ENCODE measurements at regions not wholly inside any gene's neighbourhood (a gene's known extent, or its start where the extent isn't known, plus 50 kb on each side); places are given as distances from the start of the nearest gene placed in this dataset.

DNA sequence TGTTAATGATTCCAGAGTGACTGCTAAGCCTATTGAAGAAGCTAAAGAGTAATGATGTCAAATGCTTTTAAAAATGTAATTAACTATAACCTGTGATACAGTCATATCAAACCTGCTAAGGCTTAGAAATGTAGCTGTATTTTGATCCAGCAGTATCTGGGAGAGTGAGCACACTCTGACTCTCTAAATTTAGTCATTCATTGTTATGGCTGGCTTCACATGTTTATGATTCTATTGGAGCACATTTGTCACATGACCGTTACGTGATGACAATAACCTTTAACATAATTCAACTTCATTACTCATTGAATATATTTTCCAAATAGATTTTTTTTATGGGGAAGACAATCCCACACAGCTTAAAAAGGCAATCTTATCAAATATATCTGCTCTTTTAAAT, 587.1 kb downstream of the LMO4 start:
- no peak for DNase-seq (ENCODE audit: low read depth, low spot score)

DNA sequence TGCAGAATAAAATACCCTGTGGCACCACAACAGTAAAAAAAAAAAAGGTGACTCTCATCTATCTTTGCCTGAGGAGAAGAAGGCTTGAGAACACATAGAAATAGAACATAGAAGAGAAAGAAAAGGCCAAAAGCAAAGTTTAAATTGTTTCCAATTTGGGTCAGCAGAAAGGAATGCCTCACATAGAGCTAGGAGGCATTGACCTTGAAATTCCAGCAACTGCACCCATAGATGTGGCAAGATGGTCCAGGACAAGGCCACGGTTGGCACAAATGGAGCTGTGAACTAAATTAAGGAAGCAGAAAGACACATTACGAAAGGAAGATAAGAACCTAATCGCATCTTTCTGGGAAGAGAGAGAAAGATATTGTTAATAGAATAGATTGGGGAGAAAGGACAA, 588.3 kb downstream of the LMO4 start:
- peak; percentile 52 for DNase-seq (ENCODE audit: low read depth, low spot score)

DNA sequence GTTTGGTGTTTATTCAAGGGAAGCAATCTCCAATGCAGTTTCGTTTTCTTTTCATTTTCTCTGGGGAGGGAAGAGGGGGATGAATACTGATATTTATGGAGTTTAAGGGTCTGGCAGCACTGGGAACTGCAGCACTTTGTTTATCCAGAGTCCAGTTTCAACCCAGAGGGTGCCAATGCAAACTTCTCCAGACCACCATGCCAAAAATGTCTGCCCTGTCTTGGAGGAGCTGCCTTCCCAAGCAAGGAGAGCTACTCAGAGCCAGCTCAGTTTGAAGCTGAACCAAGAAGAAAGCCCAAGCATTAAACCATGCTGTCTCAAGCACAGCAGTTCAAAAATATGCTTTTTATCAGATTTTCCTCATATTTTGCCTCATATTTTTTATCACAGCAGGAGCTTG, 589.7 kb downstream of the LMO4 start:
- DNase-seq (ENCODE audit: low read depth, low spot score) = peak; percentile 20

DNA sequence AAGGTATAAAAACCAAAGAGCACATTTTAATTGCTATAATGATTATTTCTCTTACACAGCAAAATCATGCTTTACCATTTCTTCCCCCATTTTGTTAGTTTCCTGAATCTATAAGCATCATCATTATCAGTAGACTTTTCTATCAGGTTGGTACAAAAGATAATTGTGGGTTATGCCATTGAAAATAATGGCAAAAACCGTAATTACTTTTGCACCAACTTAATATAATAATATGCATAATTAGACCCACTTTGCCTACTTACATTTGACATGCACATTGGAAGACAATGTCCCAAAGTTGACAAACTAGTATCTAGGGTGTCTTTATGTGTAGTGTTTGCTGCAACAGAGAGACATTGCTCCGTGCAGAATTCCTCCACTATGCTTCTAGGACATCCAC, 594.2 kb downstream of the LMO4 start:
- no peak for DNase-seq (ENCODE audit: low read depth, low spot score)

DNA sequence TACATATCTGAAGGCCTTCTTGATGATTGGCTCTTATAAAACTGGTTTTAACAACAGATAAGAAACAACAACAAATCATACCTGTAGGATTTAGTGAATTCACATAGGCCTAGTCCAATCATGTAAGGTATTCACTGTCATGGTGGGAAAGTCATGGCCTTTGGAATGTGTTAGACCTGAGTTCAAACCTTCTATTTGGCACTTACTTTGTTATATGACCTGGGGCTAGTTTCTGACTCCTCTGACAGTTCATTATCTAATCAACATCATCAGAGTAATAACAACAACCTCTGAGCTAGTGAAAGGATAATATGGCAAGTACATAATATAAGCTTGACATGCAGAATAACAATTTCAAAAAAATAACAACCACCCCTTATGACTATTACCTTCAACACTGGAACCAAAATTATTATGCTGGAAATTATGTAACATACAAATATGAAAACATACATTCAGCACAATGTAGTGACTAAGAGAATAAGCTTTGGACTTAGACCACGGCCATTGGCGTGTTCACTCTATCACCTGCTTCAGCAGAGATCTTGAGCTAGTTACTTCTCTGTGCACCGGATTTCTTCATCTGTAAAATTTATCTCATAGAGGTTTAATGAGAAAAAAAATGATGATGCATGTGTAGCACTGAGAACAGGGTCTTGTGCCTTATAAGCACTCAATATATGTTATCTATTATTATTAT, 597.6 kb downstream of the LMO4 start:
- no peak for DNase-seq (ENCODE audit: low read depth, low spot score)

DNA sequence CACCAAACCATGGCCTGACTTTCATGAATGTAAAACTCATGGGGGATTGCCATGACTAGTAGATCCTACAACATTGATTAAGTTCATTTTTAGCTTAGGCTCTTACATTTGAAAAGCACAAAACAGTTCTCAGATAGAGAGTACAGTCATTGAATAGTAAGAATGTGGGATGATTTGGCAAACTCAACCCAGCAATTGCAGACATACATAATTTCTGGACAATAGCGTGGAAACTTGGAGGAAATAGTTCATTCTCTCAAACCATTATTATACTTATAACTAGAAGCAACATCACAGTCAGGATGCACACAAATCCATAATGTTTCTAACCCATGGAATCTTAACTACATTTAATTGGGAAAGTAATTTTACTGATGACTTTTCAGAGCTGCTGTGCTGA, 598.2 kb downstream of the LMO4 start:
- DNase-seq (ENCODE audit: low read depth, low spot score) = no peak

DNA sequence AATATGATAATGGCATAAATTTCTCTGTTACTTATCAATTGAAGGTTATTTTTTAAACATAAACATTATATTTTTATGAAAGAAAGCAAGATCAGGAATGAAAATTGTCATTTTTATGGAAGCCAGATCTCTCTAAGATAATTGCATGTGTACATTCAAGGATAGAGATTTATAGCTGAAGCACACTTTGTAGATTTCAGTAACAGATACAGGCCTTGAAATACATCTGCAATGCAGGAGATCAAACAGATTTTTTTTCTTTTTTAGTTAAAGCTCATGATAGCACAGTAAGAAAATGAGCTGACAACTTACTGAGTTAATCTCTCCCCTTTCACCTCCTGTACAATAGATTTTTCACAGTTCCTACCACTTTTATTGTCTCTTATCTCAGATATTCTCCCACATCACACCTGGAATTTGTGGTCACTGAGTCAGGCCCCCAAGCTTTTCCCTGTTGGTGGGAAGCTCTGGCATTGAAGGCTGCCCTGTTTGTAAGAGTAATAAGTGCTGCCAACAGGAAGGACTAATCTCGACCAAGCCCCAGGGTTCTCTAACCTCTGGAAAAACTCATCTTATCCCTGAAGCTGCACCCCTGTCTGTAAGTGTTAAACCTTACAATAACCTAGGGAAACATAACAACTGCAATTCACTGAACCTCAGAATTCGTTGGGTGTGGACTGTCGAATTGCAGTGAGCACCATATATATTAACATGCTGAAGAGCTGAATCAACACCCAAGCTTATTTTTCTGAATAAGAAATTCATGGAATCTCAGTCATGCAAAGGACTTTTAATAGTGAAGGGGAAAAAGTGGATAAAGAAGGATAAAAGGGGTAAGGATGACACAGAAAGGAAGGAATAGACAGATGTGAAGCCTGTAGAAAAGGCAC, 599.0 kb downstream of the LMO4 start:
- DNase-seq (ENCODE audit: low read depth, low spot score) = peak; percentile 59

DNA sequence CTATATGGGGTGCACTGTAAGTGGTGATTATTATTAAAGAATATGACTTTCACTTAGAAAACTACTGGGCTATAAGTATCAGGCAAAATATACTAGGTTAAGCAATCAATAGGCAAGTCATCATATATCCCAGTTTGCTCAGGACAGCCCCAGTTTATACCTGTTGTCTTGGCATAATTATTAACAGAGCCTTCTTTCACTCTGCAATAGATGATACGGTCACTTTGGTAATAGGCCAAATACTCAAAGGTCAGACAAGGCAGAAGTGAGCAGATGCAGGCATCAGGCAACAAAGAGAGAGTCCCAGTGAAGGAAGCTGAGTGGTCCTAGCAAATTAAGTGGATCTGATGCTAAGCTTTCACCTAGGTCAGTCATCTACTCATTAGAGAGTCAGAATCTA, 599.9 kb downstream of the LMO4 start:
- no peak for DNase-seq (ENCODE audit: low read depth, low spot score)

DNA sequence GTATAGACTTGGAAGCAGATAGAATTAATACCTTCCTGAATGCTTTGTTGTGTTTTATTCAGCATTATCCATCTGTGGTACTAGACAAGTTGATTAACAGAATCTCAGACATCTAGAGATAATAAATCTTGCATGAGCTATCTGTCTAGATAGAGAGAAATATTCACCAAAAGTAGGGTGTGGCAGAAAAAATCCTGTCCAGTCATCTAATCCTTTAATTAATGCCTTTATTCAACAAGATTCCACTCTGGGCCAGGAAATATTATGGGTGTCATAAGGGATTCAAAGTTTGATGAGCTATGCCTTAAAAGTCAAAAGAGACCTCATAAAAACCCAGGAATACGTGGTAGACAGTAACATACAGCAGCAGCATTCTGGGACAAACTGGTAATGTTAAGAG, 601.2 kb downstream of the LMO4 start:
- no peak for DNase-seq (ENCODE audit: low read depth, low spot score)

DNA sequence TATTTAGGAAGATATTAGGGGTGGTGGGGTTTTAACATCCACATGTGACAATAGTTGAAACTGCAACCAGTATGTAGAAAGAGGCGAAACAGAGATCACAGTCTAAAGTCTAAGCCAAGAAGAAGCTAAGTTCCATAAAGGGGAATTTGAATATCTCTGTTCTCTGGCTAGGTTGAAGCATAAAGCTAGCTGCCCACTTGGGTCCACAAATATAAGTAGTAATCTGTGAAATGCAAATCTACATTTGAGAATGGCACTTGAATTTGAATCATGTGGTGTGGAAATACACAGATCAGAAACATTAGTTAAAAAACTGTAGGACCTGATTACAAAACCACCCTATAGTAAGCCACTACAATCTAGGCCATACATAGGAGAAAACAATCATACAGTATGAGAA, 602.1 kb downstream of the LMO4 start:
- DNase-seq (ENCODE audit: low read depth, low spot score) = no peak

DNA sequence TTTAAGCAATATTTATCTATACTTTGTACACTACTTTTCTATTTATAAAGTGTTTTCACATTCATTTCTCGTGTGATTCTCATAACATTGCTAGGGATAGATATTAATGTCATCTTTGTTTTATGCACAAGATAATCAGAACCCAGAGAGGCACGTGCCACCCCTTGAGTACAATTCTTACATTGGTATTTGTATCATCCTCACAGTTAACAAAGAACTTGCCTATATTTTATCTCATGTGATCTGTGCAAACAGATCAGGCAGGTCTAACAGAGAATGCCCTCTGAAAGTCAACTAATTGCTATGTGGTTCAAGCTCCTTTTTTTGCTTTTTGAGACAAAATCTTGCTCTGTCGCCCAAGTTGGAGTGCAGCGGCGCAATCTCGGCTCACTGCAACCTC, 604.5 kb downstream of the LMO4 start:
- no peak for DNase-seq (ENCODE audit: low read depth, low spot score)

DNA sequence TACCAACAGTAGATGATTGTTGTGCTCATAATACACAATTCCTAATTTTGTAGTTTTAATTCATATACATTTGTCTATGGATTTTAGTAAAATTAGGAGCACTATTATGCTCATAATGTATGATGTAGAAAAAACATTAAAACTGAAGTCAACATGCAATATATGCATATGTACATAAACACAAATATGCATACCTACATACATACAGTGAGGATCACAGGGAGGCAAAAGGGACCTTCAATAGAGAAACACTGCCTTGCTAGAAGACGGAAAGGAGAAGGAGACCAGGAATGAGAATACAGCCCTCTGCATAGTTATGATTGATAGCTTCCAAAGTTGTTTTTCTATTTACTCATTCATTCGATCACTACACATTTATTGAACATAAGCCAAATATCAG, 606.5 kb downstream of the LMO4 start:
- DNase-seq (ENCODE audit: low read depth, low spot score) = no peak

DNA sequence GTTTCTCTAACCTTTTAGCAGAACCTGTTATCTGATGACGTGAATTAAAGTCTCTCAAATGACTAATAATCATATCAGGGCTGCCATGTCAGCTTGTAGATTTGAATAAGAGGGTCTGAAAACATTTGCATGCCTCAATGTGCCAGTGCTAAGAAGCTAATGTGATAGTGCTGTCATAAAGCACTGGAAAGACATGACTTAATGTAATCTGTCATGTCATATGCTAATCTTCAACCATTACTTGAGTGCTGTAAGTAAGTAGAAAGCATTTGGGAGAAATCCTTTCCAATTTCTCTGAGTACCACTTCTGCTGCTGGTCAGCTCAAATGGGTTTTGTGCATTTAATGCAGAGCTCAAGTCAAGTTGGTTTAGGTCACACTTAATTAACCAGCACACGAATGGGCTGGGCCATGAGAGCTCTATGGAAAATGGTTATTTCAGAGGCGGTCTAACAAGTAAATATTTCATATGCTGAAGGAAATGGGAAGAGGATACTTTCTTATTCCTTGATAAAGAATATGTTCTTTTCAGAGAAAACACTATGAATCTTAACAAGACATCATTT, 609.2 kb downstream of the LMO4 start:
- DNase-seq (ENCODE audit: low read depth, low spot score) = no peak

DNA sequence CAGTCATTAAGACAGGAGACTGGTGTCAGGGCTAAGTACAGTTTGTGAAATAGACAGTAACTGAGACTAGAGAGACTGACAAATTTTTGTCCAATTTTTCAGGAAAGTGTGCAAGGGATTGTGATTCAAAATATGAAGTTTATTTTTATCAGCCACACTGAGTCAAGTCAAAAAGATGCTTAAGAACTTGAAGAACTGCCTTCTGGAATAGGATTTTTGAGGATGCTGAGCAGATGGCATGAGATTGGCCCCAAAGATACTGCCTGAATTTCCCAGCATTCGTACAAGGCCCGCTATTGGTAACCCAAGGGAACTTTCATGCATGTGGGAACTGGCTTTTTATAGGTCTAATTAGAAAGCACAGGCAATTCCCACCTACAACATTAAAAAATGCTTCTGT, 610.0 kb downstream of the LMO4 start:
- no peak for DNase-seq (ENCODE audit: low read depth, low spot score)

DNA sequence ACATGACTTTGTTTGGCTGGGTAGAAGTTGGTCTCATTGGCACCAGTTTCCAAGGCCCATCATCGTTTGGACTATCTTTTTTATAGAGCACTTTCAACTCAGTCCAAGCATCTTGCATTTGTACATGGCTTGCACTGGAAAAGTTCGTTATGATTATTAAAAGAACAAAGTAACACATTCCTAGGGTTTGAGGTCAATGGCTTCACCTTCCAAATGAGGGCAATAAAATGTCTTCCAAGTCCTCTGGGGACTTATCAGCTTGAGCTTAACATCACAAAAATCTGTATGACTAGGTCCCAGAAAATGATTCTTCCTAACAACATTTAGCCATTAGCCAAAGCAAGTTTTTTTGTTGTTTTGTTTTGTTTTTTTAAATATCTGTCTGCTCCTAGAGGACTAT, 610.8 kb downstream of the LMO4 start:
- DNase-seq (ENCODE audit: low read depth, low spot score) = no peak

DNA sequence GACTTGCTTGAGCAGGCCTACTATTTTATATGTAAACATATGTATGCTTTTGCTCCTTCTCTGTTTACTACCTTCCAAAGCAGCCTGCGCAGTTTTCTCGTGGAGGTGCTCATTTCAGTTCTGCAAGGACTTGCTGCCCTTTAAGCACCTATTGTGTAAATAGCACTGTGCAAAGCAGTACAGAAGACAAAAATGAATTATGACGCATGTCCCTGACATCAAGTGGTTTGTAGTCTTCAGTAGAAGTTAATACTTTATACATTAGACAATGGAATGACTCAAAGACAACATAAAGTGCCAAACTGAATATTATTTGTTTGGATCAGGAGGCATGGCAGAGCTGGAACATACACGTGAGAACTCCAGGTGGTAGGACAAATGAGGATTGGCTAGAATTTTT, 611.7 kb downstream of the LMO4 start:
- no peak for DNase-seq (ENCODE audit: low read depth, low spot score)

DNA sequence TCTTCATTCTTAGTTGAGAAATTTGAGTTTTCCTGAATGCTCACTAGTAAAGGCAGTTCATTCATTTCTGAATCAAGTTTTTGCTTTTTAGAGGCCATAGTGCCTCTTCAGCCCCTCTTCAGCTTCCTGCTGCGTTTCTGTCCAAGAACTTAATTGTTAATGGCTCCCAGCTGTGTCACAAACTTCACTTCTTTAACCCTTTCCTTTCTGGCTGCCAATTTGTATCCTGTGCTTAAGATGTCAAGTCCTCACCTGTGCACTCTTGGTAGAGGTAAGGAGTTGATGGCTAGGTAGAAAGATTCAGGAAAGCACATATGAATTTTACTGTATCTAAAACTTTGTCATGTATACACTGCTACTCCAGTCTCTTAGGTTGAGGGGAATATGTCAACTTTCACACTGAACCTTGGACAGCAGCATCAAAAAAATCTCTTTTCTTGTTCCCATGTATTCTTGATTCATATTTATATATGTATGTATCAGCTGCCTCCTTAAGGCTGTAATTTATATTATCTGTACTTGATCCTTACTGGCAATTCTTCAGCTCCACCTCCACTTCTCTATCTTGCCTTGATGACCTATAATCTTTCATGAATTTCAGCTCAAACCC, 612.8 kb downstream of the LMO4 start:
- no peak for DNase-seq (ENCODE audit: low read depth, low spot score)

DNA sequence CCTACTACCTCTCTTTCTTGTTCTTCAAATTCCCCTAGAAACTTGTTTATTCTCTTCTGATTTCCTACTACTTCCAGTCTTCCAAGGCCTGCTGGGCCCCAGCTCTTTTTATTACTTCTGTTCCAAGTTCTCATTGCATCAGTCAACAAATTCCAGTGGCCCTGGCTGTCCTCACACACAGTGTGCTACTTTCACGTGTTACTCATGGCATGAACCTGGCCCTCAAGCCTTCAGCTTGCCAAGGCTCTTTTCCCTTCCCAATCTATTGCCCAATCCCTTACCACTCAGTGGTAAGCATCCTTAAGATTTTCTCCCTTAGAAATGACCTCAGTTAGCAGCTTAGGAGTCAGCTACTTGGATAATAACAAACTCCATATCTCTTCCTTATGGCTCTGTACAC, 613.5 kb downstream of the LMO4 start:
- peak; percentile 34 for DNase-seq (ENCODE audit: low read depth, low spot score)

DNA sequence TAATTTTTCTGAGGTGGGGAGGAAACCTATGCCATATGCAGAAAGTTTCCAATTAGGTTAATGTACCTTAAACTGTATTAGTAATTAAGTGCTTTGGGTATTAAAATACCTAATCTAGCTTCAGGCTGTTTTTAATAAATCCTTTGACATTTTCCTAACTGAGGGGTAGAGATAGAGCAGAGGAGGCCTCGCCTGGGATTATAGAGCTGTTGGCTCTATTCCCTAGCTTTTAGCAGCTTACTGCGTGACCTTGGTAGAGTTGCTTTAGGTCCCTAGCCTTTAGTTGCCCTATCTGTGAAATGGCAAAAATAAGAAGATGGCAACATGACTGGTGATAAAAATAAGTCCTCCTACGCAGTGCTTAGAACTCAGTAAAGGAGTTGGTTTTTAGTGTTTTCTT, 621.0 kb downstream of the LMO4 start:
- no peak for DNase-seq (ENCODE audit: low read depth, low spot score)

DNA sequence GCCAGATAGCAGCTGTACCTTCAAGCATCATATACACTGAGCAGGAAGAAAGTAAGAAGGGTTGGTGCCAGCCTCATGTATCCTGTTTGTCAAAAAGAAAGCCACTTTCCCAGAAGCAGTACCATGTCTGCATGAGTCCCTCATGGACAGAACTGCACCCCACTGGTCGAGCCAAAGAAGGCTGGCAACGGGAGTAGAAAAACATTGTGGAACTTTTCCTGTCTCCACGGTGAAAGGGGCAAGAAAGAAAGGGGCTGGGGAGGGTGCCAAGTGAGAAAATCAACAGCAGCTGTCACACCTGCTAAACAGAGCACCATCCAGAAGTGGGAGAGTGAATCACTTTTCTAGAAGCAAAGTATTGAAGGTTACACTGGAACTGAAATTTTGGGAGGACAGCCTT, 621.7 kb downstream of the LMO4 start:
- no peak for DNase-seq (ENCODE audit: low read depth, low spot score)

DNA sequence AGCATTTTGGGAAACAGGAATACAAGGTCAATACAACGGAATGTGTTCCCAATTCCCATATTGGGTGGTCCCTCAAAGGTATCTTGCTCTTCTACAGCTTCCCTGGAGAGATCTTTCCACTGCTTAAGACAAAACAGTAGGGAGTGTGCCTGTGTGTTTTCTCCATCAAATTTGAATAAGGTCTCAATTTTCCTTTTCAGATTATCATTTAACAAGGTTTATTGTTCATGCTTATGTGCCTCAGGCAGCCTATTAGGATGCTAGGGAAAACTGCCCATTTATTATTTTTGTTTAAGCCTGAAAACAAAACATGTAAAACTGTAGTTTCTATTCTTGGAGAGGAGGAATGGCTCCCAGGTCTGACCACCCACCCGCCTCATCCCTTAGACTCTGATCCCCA, 622.7 kb downstream of the LMO4 start:
- DNase-seq (ENCODE audit: low read depth, low spot score) = no peak

DNA sequence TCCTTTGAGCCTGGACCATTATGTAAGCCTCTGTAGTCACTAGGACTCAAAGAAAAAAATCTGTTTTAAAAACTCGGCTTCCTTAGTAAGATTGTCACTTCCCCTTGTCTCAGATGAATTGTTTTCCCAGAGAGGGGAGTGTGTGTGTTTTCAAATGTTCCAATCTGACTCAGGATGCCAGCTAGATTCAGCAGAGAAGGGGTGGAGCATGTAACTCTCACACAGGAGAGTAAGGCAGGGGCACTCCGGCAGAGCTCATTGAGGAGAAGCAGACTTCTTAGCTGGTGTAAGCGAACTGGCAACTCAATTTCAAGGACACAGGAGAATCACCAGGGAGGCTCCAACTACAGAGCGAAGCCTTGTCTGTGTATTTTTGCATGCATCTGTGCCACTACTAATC, 623.2 kb downstream of the LMO4 start:
- DNase-seq (ENCODE audit: low read depth, low spot score) = peak; percentile 52

DNA sequence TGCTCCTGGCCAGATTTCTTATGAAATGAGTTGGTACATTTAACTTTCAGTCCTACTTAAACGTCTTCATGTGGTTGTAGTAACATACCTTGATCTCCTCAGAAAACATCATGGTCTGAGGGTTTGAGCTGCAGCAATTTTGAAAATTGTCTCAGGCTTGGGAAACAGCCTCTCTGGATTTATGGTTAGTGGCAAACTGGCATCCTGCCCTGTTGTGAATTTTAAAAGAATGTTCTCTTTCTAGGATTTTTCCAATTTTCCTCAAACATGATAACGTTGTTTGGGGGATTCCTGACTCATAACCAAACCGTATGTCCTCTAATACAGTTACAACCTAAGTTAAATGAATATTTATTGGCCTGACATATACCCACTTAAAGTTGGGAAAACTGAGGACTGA, 624.4 kb downstream of the LMO4 start:
- DNase-seq (ENCODE audit: low read depth, low spot score) = no peak

Data from astrocyte of the hippocampus (primary cell).